ENCODE measurements at regions not wholly inside any gene's neighbourhood (a gene's known extent, or its start where the extent isn't known, plus 50 kb on each side); places are given as distances from the start of the nearest gene placed in this dataset.

GRCh38 chrX:125744914-125745313 is 421.2 kb downstream of the DCAF12L2 start:
- Histone ChIP-seq H3K4me3 (no peak overlapping the region), H3K4me1 (no peaks in the 10 kb centered on the region), H3K27me3 (no peaks in the 10 kb centered on the region), H3K27ac (no peak overlapping the region), H3K36me3 (no peaks in the 10 kb centered on the region), H3K9me3 (no peaks in the 10 kb centered on the region)
- TF ChIP-seq POLR2AphosphoS5 (IDR thresholded peaks at IDR 0.05) (no peak), EP300 (IDR thresholded peaks at IDR 0.05) (no peak), CTCF (IDR thresholded peaks at IDR 0.05) (no peak), POLR2A (IDR thresholded peaks at IDR 0.05) (no peak)
- no peak for ATAC-seq (ENCODE audit: low FRiP score in 2 of 2)
- WGBS, 2 donors = 68 to 79% methylated on average over 3 of the region's 3 CpGs
- no peak for DNase-seq

GRCh38 chrX:125757794-125758564 is 408.1 kb downstream of the DCAF12L2 start:
- Histone ChIP-seq H3K27ac (no peak overlapping the region), H3K4me3 (no peak overlapping the region), H3K9me3 (peaks cover 0 to 7% (median 0%) of the 10 kb centered on the region in 4 donors), H3K36me3 (no peaks in the 10 kb centered on the region), H3K4me1 (no peaks in the 10 kb centered on the region), H3K27me3 (no peaks in the 10 kb centered on the region)
- ATAC-seq (ENCODE audit: low FRiP score in 2 of 2) (no peak), DNase-seq (no peak)
- WGBS, 2 donors = 74 to 86% methylated on average over 8 of the region's 8 CpGs
- TF ChIP-seq POLR2AphosphoS5 (IDR thresholded peaks at IDR 0.05) (no peak), CTCF (IDR thresholded peaks at IDR 0.05) (no peak), EP300 (IDR thresholded peaks at IDR 0.05) (no peak), POLR2A (IDR thresholded peaks at IDR 0.05) (no peak)

GRCh38 chrX:125758819-125759218 is 407.3 kb downstream of the DCAF12L2 start:
- no peak for ATAC-seq (ENCODE audit: low FRiP score in 2 of 2)
- TF ChIP-seq POLR2AphosphoS5 (IDR thresholded peaks at IDR 0.05) (no peak), EP300 (IDR thresholded peaks at IDR 0.05) (no peak), POLR2A (IDR thresholded peaks at IDR 0.05) (no peak), CTCF (IDR thresholded peaks at IDR 0.05) (no peak)

GRCh38 chrX:125762954-125763353 is 403.1 kb downstream of the DCAF12L2 start:
- Histone ChIP-seq H3K4me1 (no peaks in the 10 kb centered on the region), H3K27me3 (no peaks in the 10 kb centered on the region), H3K4me3 (no peak overlapping the region), H3K9me3 (peaks cover 0 to 9% (median 0%) of the 10 kb centered on the region in 4 donors), H3K27ac (no peak overlapping the region), H3K36me3 (no peaks in the 10 kb centered on the region)
- DNase-seq (no peak), ATAC-seq (ENCODE audit: low FRiP score in 2 of 2) (no peak)
- 33 to 47% methylated on average over 1 of the region's 1 CpG for WGBS, 2 donors
- no peak for TF ChIP-seq CTCF (IDR thresholded peaks at IDR 0.05)

More at GRCh38 chrX:125758819-125759218, 407.3 kb downstream of the DCAF12L2 start:
- no peak overlapping the region for H3K4me3 ChIP-seq
- H3K4me1 ChIP-seq = no peaks in the 10 kb centered on the region
- no peaks in the 10 kb centered on the region for H3K27me3 ChIP-seq
- H3K36me3 ChIP-seq = no peaks in the 10 kb centered on the region
- peaks cover 0 to 9% (median 0%) of the 10 kb centered on the region in 4 donors for H3K9me3 ChIP-seq
- no peak overlapping the region for H3K27ac ChIP-seq
- no peak for DNase-seq
- 93% methylated on average over 2 of the region's 2 CpGs for WGBS, 2 donors

GRCh38 chrX:125765347-125765746 is 400.7 kb downstream of the DCAF12L2 start:
- Histone ChIP-seq H3K27ac (no peak overlapping the region), H3K4me1 (no peaks in the 10 kb centered on the region), H3K4me3 (no peak overlapping the region), H3K36me3 (no peaks in the 10 kb centered on the region), H3K9me3 (peaks cover 0 to 9% (median 0%) of the 10 kb centered on the region in 4 donors), H3K27me3 (no peaks in the 10 kb centered on the region)
- 64 to 81% methylated on average over 2 of the region's 2 CpGs for WGBS, 2 donors
- no peak for ATAC-seq (ENCODE audit: low FRiP score in 2 of 2)
- no peak for DNase-seq
- TF ChIP-seq POLR2AphosphoS5 (IDR thresholded peaks at IDR 0.05) (no peak), POLR2A (IDR thresholded peaks at IDR 0.05) (no peak), EP300 (IDR thresholded peaks at IDR 0.05) (no peak), CTCF (IDR thresholded peaks at IDR 0.05) (no peak)
